ENCODE measurements at regions not wholly inside any gene's neighbourhood (a gene's known extent, or its start where the extent isn't known, plus 50 kb on each side); places are given as distances from the start of the nearest gene placed in this dataset.

DNA sequence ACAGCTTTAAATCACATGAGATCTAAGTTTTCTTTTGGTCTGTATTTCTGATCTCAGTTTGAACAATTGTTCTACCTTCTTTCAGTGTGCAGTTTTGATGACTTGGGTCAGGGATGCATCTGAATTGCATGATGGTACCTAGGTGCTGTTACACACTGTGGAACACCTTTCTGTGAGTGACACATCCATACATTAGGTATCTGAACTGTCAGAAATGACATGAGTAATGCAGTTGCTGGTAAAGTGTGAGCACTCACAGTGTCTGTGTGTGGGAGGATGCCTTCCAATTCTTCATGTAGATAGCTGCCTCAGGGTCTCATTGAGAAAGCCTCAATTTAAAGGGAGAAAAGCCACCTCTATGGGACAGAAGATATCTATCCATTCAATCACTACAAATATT, 411.9 kb downstream of the PPARGC1A start:
- Histone ChIP-seq H3K27ac (no peak overlapping the region), H3K4me3 (no peak overlapping the region)
- TF ChIP-seq, protein P1, sequence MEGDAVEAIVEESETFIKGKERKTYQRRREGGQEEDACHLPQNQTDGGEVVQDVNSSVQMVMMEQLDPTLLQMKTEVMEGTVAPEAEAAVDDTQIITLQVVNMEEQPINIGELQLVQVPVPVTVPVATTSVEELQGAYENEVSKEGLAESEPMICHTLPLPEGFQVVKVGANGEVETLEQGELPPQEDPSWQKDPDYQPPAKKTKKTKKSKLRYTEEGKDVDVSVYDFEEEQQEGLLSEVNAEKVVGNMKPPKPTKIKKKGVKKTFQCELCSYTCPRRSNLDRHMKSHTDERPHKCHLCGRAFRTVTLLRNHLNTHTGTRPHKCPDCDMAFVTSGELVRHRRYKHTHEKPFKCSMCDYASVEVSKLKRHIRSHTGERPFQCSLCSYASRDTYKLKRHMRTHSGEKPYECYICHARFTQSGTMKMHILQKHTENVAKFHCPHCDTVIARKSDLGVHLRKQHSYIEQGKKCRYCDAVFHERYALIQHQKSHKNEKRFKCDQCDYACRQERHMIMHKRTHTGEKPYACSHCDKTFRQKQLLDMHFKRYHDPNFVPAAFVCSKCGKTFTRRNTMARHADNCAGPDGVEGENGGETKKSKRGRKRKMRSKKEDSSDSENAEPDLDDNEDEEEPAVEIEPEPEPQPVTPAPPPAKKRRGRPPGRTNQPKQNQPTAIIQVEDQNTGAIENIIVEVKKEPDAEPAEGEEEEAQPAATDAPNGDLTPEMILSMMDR (IDR thresholded peaks at IDR 0.05): no peak
- no peak for DNase-seq (ENCODE audit: low spot score)

GRCh38 chr4:23476515-23477090, 413.2 kb downstream of the PPARGC1A start:
- DNase-seq (ENCODE audit: low spot score): no peak
- no peak overlapping the region for H3K4me3 ChIP-seq
- no peak overlapping the region for H3K27ac ChIP-seq
- TF ChIP-seq, protein P1 (IDR thresholded peaks at IDR 0.05): no peak

- H3K4me3 ChIP-seq: no peak overlapping the region
- TF ChIP-seq, protein P1 (IDR thresholded peaks at IDR 0.05): no peak
- H3K27ac ChIP-seq: no peak overlapping the region
Observed at GRCh38 chr4:23463071-23463470, 426.8 kb downstream of the PPARGC1A start.

GRCh38 chr4:23458054-23458453, 431.8 kb downstream of the PPARGC1A start:
- no peak for DNase-seq (ENCODE audit: low spot score)
- Histone ChIP-seq H3K27ac (no peak overlapping the region), H3K4me3 (no peak overlapping the region)
- TF ChIP-seq, protein P1 (IDR thresholded peaks at IDR 0.05): no peak

More at GRCh38 chr4:23463071-23463470, 426.8 kb downstream of the PPARGC1A start:
- no peak for DNase-seq (ENCODE audit: low spot score)

DNA sequence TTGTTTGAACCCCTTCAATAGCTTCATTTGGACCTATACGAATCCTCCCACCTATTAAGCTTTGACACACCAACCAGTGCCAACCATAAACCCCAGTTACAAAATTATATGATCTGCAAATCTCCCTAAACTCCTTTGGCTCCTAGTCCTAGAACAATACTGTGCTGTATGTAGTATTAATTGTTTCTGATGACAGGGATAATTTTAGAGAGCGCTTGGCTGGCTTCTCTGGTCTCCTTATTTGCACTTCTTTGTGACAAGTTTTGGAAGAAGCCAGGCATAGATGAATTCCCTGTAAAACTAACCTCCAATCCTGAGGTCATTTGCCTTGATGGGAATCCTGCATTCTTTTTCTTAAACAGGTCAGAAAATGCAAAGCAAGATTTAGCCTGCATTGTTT, 433.0 kb downstream of the PPARGC1A start:
- H3K4me3 ChIP-seq: no peak overlapping the region
- TF ChIP-seq, protein P1 (IDR thresholded peaks at IDR 0.05): no peak
- no peak for DNase-seq (ENCODE audit: low spot score)
- no peak overlapping the region for H3K27ac ChIP-seq

GRCh38 chr4:23455456-23456158, 434.2 kb downstream of the PPARGC1A start:
- DNase-seq (ENCODE audit: low spot score): no peak
- Histone ChIP-seq H3K4me3 (no peak overlapping the region), H3K27ac (no peak overlapping the region)
- TF ChIP-seq, protein P1 (IDR thresholded peaks at IDR 0.05): no peak

GRCh38 chr4:23441530-23442069, 448.2 kb downstream of the PPARGC1A start:
- no peak overlapping the region for H3K27ac ChIP-seq
- TF ChIP-seq, protein P1 (IDR thresholded peaks at IDR 0.05): no peak
- DNase-seq (ENCODE audit: low spot score): no peak
- H3K4me3 ChIP-seq: no peak overlapping the region

All from coronary artery (tissue), 2 donors.